Upper lobe of left lung (tissue), 4 donors: ENCODE measurements at regions not wholly inside any gene's neighbourhood (a gene's known extent, or its start where the extent isn't known, plus 50 kb on each side); places are given as distances from the start of the nearest gene placed in this dataset.

Experiments used
- EP300 ChIP-seq, 4 donors: sonication (generic); formaldehyde crosslinking; IDR thresholded peaks; one replicate each; pipeline ENCODE4 v1.5.1; 2017; ENCODE audit warnings: antibody characterized with exemption in 4 of 4, control low read depth in 2 of 4
- POLR2A ChIP-seq, 4 donors: fragments of 450-650 bp; IDR thresholded peaks; one replicate each; pipeline ENCODE4 v1.5.1; 2016 to 2017; ENCODE audit warnings: antibody characterized with exemption in 4 of 4, mild to moderate bottlenecking in 2 of 4
- POLR2AphosphoS5 ChIP-seq, 2 donors: sonication (generic); formaldehyde crosslinking; IDR thresholded peaks; one replicate each; pipeline ENCODE4 v1.5.1; 2017; ENCODE audit warnings: antibody characterized with exemption in 2 of 2
- TF ChIP-seq, protein P1 (sequence below), 6 experiments: fragments of 450-650 bp in 4 of 6; fragments of 200-600 bp in 2 of 6; sonication (generic) in 2 of 6; IDR thresholded peaks; one replicate each; pipeline ENCODE4 v1.5.1; 2016 to 2019; ENCODE audit warnings: antibody characterized with exemption in 6 of 6

DNA sequence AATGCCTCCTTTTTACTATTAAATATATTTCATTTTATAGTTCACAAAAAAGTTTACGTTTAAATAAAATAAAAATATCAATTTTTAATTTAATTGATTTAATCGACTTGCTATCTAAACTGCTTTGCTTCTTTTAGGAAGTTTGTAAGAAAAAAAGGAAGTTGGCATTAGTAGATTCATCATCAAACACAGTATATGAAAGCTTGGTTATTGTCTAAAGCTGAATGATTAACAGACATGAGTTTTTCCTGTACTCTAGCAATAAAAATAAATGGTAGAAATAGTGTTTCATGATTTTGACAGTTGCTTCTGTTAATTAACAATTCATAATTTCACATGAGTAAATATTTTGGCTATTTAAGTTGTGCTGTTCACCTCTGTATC lies 1285.5 kb upstream of the GJE1 start:
- TF ChIP-seq POLR2AphosphoS5 (IDR thresholded peaks at IDR 0.05) (no peak), POLR2A (IDR thresholded peaks at IDR 0.05) (no peak), EP300 (IDR thresholded peaks at IDR 0.05) (no peak)
- TF ChIP-seq, protein P1, sequence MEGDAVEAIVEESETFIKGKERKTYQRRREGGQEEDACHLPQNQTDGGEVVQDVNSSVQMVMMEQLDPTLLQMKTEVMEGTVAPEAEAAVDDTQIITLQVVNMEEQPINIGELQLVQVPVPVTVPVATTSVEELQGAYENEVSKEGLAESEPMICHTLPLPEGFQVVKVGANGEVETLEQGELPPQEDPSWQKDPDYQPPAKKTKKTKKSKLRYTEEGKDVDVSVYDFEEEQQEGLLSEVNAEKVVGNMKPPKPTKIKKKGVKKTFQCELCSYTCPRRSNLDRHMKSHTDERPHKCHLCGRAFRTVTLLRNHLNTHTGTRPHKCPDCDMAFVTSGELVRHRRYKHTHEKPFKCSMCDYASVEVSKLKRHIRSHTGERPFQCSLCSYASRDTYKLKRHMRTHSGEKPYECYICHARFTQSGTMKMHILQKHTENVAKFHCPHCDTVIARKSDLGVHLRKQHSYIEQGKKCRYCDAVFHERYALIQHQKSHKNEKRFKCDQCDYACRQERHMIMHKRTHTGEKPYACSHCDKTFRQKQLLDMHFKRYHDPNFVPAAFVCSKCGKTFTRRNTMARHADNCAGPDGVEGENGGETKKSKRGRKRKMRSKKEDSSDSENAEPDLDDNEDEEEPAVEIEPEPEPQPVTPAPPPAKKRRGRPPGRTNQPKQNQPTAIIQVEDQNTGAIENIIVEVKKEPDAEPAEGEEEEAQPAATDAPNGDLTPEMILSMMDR (IDR thresholded peaks at IDR 0.05), result no peak
